SU-DHL-6 (cell line): ENCODE measurements at regions not wholly inside any gene's neighbourhood (a gene's known extent, or its start where the extent isn't known, plus 50 kb on each side); places are given as distances from the start of the nearest gene placed in this dataset.

Source experiments
- H2AFZ ChIP-seq: fragments of 200-600 bp; sonication (generic); 2 replicates; pipeline ENCODE4 v1.6.1; 2014; ENCODE audit warnings: low read depth, mild to moderate bottlenecking, moderate library complexity, mixed read lengths, antibody characterized with exemption, low read length; ENCODE audit not compliant: severe bottlenecking
- H3F3A ChIP-seq: fragments of 200-600 bp; shearing (Covaris generic); 2 replicates; pipeline ENCODE4 v1.6.0; 2016; ENCODE audit warnings: antibody characterized with exemption, mild to moderate bottlenecking; ENCODE audit not compliant: insufficient read depth
- H3K27ac ChIP-seq: fragments of 200-600 bp; sonication (generic); 2 replicates; pipeline ENCODE4 v1.5.1; 2016; ENCODE audit warnings: low read depth, mild to moderate bottlenecking, low read length, moderate library complexity, mixed read lengths
- H3K27me3 ChIP-seq: fragments of 200-600 bp; sonication (generic), shearing (Covaris generic); 2 replicates; pipeline ENCODE4 v1.6.0; 2014; ENCODE audit warnings: mild to moderate bottlenecking, low read length
- H3K36me3 ChIP-seq: fragments of 200-600 bp; sonication (generic); 2 replicates; pipeline ENCODE4 v1.6.1; 2014; ENCODE audit warnings: mild to moderate bottlenecking, low read length, mixed read lengths
- H3K4me2 ChIP-seq: fragments of 300-600, 200-600 bp; shearing (Covaris generic), sonication (generic); 2 replicates; pipeline ENCODE4 v1.6.0; 2014; ENCODE audit warnings: low read length, low read depth, mild to moderate bottlenecking; ENCODE audit not compliant: poor library complexity, severe bottlenecking
- H3K4me3 ChIP-seq: fragments of 200-600 bp; sonication (generic); 2 replicates; pipeline ENCODE4 v1.5.1; 2014; ENCODE audit warnings: antibody characterized with exemption, low read length, mild to moderate bottlenecking, mixed read lengths; ENCODE audit not compliant: insufficient read depth, poor library complexity, severe bottlenecking
- H3K79me2 ChIP-seq: fragments of 200-600 bp; sonication (generic); 2 replicates; pipeline ENCODE4 v1.6.1; 2014; ENCODE audit warnings: mild to moderate bottlenecking, low read length, moderate library complexity; ENCODE audit not compliant: insufficient read depth
- H3K9ac ChIP-seq: fragments of 200-600 bp; sonication (generic); 2 replicates; pipeline ENCODE4 v1.7.0; 2014; ENCODE audit warnings: mild to moderate bottlenecking, low read length
- H3K9me2 ChIP-seq: fragments of 200-600 bp; sonication (generic); replicated peaks from 2 replicates; pipeline ENCODE4 v1.6.1; 2014; ENCODE audit warnings: low read length; ENCODE audit not compliant: insufficient read depth
- H3K9me3 ChIP-seq: fragments of 200-600 bp; sonication (generic); 2 replicates; pipeline ENCODE4 v1.6.1; 2014; ENCODE audit warnings: low read length, mixed read lengths; ENCODE audit not compliant: insufficient read depth
- H4K20me1 ChIP-seq: fragments of 200-600 bp; sonication (generic); 2 replicates; pipeline ENCODE4 v1.6.1; 2014; ENCODE audit warnings: low read depth, mild to moderate bottlenecking, antibody characterized with exemption, low read length, moderate library complexity, mixed read lengths
- CTCF ChIP-seq: fragments of 200-600 bp; sonication (generic); IDR thresholded peaks from one replicate; pipeline ENCODE4 v1.5.1; 2017; ENCODE audit warnings: antibody characterized with exemption, mild to moderate bottlenecking, low read length, moderate library complexity; ENCODE audit not compliant: insufficient read depth, poor library complexity, severe bottlenecking
- EZH2phosphoT487 ChIP-seq: fragments of 200-600 bp; sonication (generic), shearing (Covaris generic); conservative IDR thresholded peaks from 2 replicates; pipeline ENCODE4 v1.6.1; 2018; ENCODE audit warnings: mild to moderate bottlenecking, antibody characterized with exemption, low read length, moderate library complexity, mixed read lengths

DNA sequence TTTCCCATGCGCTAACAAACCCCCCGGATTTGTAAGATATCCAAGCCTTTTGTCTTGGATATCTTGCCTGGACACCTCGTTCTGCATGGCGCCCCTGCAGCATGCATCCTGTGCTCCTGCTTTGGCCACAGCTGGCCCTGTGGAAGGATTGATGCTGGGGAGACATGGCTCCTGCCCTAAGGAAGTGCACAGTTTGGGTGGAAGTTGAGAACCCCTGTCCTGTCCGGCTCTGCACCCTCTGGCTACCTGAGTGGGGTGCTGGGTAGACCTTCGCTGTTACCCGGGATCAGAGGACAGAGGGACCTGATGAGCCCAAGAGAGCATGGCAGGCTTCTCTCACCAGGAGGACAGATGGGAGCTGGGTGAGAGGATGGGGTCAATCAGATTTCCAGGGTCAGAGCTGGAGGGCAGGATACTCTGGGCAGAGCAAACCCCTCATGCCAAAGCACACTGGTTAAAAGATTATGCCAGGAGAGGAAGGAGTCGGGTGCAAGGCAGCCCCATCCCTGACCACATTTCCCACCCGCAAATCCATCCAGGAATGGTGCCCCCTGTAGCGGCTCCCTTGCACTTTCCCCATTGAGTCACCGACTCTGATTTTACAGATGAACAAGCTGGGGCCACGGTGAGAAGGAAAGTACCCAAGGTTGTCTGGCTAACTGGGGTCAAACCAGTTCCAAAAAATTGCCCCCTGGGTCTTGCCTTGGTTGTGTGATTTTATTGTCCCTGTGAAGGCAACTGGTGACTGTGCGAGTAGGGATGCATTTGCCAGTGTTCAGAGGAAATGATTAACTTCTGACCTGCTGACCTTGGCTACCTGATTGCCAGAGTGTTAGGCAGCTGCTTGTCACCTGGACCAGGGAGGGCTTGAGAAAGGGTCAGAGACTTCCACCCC lies 290.1 kb upstream of the ZMIZ1 start:
- no peak overlapping the region for H3K9ac ChIP-seq
- no peaks in the 10 kb centered on the region for H3F3A ChIP-seq
- no peak overlapping the region for H3K4me2 ChIP-seq
- no peaks in the 10 kb centered on the region for H3K36me3 ChIP-seq
- no peak overlapping the region for H3K4me3 ChIP-seq
- no peak overlapping the region for H2AFZ ChIP-seq
- TF ChIP-seq EZH2phosphoT487 (no peak), CTCF (no peak)
- H3K79me2 ChIP-seq: no peaks in the 10 kb centered on the region
- no peaks in the 10 kb centered on the region for H4K20me1 ChIP-seq
- H3K9me2 ChIP-seq: no peaks in the 10 kb centered on the region
- no peaks in the 10 kb centered on the region for H3K27me3 ChIP-seq
- no peaks in the 10 kb centered on the region for H3K9me3 ChIP-seq
- H3K27ac ChIP-seq: no peak overlapping the region

- no peak overlapping the region for H3K9ac ChIP-seq
- no peaks in the 10 kb centered on the region for H3K9me3 ChIP-seq
- no peaks in the 10 kb centered on the region for H3K79me2 ChIP-seq
- no peaks in the 10 kb centered on the region for H3K36me3 ChIP-seq
- H2AFZ ChIP-seq: no peak overlapping the region
- TF ChIP-seq CTCF (no peak), EZH2phosphoT487 (no peak)
- H4K20me1 ChIP-seq: no peaks in the 10 kb centered on the region
- H3K4me3 ChIP-seq: no peak overlapping the region
- no peaks in the 10 kb centered on the region for H3K27me3 ChIP-seq
- H3F3A ChIP-seq: no peaks in the 10 kb centered on the region
- H3K9me2 ChIP-seq: no peaks in the 10 kb centered on the region
- H3K27ac ChIP-seq: no peak overlapping the region
- no peak overlapping the region for H3K4me2 ChIP-seq
Measured at GRCh38 chr10:78779339-78779955, 289.3 kb upstream of the ZMIZ1 start.

- Histone ChIP-seq H3K27me3 (no peaks in the 10 kb centered on the region), H3K9me2 (no peaks in the 10 kb centered on the region), H3K27ac (no peak overlapping the region), H3K36me3 (no peaks in the 10 kb centered on the region), H3K9ac (no peak overlapping the region), H3K4me2 (no peak overlapping the region), H3K79me2 (no peaks in the 10 kb centered on the region), H3F3A (no peaks in the 10 kb centered on the region), H3K9me3 (no peaks in the 10 kb centered on the region), H4K20me1 (no peaks in the 10 kb centered on the region), H2AFZ (no peak overlapping the region), H3K4me3 (no peak overlapping the region)
- TF ChIP-seq EZH2phosphoT487 (no peak), CTCF (no peak)
Measured at GRCh38 chr10:78780551-78780961, 288.2 kb upstream of the ZMIZ1 start.
